GM12874 (cell line): ENCODE measurements at regions not wholly inside any gene's neighbourhood (a gene's known extent, or its start where the extent isn't known, plus 50 kb on each side); places are given as distances from the start of the nearest gene placed in this dataset.

Experiments used
- TF ChIP-seq, protein P1 (sequence below): IDR thresholded peaks from 2 replicates; pipeline ENCODE4 v1.5.1; 2011; ENCODE audit warnings: low read depth, mild to moderate bottlenecking, control low read depth, low read length, moderate library complexity; ENCODE audit not compliant: insufficient read depth

DNA sequence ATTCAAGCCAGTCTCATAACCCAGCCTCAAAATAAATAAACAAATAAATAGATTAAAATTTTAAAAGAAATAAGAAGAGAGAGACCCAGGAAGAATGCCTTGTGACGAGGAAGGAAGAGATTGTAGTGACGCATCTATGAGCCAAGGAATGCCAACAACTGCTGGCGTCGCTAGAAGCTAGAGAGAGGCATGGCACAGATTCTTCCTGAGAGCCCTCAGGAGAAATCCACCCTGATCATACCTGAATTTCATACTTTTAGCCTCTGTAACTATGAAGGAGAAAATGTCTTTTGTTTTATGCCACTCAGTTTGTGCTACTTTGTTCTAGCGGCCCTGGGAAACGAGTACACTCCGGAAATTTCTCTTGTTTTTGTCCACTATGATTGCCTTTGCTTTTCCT is 103.9 kb downstream of the C9orf50 start:
- TF ChIP-seq, protein P1, sequence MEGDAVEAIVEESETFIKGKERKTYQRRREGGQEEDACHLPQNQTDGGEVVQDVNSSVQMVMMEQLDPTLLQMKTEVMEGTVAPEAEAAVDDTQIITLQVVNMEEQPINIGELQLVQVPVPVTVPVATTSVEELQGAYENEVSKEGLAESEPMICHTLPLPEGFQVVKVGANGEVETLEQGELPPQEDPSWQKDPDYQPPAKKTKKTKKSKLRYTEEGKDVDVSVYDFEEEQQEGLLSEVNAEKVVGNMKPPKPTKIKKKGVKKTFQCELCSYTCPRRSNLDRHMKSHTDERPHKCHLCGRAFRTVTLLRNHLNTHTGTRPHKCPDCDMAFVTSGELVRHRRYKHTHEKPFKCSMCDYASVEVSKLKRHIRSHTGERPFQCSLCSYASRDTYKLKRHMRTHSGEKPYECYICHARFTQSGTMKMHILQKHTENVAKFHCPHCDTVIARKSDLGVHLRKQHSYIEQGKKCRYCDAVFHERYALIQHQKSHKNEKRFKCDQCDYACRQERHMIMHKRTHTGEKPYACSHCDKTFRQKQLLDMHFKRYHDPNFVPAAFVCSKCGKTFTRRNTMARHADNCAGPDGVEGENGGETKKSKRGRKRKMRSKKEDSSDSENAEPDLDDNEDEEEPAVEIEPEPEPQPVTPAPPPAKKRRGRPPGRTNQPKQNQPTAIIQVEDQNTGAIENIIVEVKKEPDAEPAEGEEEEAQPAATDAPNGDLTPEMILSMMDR = no peak

DNA sequence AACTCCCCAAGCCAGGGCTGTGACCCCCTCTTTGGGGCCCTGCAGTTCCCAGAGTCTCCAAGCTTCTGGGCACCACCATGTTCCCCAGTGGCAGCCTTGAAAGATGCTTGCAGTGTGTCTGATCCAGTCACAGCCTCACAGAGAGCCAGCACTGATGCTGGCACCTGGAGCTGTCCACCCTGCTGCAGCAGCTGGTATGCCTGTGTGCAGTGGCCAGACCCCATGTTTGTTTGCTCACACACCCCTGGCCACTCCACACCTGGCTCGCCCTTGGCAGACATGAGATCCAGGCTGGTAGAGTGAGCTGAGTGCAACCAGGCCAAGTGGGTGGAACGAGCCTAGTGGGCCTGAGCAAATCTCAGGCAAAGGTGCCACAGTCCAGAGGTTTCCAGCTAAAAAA is 106.0 kb downstream of the C9orf50 start:
- TF ChIP-seq, protein P1 = no peak

GRCh38 chr9:129514497-129514867 is 106.4 kb downstream of the C9orf50 start:
- TF ChIP-seq, protein P1 = no peak

DNA sequence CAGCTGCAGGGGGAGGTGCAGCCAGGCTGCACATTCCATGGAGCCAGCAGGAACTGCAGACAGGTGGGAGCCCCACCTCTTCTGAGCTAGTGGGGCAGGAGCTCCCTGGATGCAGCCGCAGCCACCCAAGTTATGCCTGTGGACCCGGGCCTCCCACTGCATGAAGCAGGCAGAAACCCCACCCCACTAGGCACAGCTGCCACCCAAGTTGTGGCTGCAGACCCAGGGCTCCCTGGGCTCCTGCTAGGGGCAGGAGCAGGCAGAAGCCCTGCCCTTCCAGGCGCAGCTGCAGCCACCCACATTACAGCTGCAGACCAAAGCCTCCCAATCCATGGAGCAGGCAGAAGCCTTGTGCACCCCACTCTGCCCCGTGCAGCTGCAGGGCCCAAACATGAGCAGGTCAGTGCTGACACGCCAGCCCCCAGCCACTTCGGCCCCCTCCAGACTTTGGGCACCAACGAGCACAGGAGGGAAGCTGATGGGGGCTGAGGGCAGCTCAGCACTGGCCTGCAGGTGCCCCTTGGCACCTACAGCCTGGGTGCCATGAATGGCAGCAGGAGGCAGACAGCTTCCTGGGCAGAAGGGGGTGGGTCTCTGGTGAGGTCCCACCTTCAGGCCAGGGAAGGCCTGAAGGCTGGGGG is 106.9 kb downstream of the C9orf50 start:
- TF ChIP-seq, protein P1 = no peak

GRCh38 chr9:129513282-129513681 is 107.6 kb downstream of the C9orf50 start:
- TF ChIP-seq, protein P1 = no peak

- TF ChIP-seq, protein P1 = no peak
Observed at GRCh38 chr9:129511285-129511900, 109.5 kb downstream of the C9orf50 start.

DNA sequence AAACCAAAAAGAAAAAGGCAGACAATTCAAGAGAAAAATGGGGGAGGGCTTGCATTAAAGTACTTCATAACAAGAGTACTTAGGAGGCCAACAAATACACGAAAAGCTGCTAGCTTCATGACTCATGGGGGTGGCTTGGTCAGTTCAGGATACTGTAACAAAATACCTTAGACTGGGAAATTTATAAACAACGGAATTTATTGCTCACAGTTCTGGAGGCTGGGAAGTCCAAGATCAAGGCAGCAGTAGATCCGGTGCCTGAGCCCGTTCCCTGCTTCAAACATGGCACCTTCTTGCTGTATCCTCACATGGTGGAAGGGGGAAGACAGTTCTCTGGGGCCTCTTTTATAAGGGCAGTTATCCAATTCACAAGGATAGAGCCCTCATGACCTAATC is 111.4 kb downstream of the C9orf50 start:
- TF ChIP-seq, protein P1 = no peak
